GM12892 (cell line): ENCODE measurements at regions not wholly inside any gene's neighbourhood (a gene's known extent, or its start where the extent isn't known, plus 50 kb on each side); places are given as distances from the start of the nearest gene placed in this dataset.

Experiments
- POLR2A ChIP-seq: IDR thresholded peaks from 2 replicates; pipeline ENCODE4 v1.6.1; 2011; ENCODE audit warnings: low read depth, low read length, control low read depth
- POLR2AphosphoS5 ChIP-seq: IDR thresholded peaks from 2 replicates; pipeline ENCODE4 v1.6.1; 2011; ENCODE audit warnings: low read depth, low read length, control low read depth

- TF ChIP-seq POLR2A (no peak), POLR2AphosphoS5 (no peak)
These were observed 145.1 kb upstream of the IL1RAPL2 start for GRCh38 chrX:104420907-104421306.
